GM21529 (cell line): ENCODE measurements at regions not wholly inside any gene's neighbourhood (a gene's known extent, or its start where the extent isn't known, plus 50 kb on each side); places are given as distances from the start of the nearest gene placed in this dataset.

Experiments used
- ATAC-seq: cut with Tn5 transposase; IDR thresholded peaks from one replicate; pipeline ENCODE4 v1.9.1; 2021; ENCODE audit not compliant: unreplicated experiment

GRCh38 chr6:62672989-62673388 lies 387.0 kb upstream of the KHDRBS2 start:
- no peak for ATAC-seq

DNA sequence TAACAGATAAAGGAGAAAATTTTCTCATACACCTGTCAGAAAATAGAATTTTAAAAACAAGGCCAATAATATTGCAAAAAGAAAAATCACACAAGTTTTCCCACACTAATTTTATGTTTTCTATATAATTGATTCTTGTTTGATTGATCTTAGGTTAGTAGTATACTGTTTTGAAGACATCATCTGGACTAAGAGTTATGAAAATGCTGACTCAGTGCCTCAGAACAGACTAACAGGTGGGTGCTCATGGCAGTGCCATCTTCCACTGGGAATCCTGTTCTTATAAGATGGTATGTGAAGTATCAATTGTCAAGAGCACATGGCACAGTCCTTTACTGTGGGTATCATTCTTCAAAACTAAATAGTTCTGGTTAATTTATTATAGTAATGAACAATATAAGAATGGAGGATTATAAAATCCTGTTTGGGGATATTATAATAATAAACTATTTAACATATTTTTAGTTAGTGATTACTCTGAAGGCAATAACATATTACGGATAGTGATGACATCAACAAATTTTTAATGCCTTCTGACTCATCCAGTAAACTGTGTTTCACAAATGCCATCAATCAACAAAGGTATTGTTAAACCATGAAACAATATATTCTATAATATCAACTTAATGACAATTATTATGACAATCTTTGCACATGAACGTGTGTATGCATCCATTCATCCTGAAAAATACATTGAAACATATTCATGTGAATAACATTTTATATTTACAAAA lies 384.6 kb upstream of the KHDRBS2 start:
- no peak for ATAC-seq

- no peak for ATAC-seq
Observed at GRCh38 chr6:62669831-62670230, 383.8 kb upstream of the KHDRBS2 start.

DNA sequence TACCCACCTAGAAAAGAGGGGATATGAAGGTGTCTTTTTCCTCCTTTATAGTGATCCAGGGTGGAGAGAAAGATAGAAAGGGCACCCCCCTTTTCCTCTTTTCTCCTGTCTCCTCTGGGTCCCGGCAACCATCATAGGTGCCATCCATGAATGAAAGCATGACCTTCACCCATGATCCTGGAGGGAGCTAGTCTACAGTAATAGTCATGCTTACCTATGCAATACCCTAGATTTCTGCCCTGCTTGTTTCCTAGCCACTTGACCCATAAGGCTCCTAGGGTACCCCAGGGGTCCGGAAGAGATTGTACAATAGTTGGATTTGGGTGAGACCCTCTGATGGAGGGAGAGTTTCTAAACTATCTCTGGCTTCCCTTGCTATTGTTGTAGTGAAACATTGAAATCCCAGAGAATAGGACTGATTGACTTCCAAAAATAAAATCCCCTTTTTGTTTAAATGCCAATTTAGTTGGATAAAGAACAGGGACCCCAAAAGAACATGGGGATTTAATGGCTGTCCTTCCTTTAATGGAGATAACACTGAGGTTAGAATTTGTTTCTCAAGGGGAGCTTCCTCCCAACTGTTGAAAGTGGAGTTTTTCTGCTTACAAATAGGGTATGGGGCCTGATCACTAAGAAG lies 366.8 kb upstream of the KHDRBS2 start:
- ATAC-seq: no peak

- no peak for ATAC-seq
Observed at GRCh38 chr6:62645274-62645673, 359.2 kb upstream of the KHDRBS2 start.

- no peak for ATAC-seq
Observed at GRCh38 chr6:62640749-62641148, 354.7 kb upstream of the KHDRBS2 start.

GRCh38 chr6:62626661-62627060 lies 340.6 kb upstream of the KHDRBS2 start:
- ATAC-seq: no peak

DNA sequence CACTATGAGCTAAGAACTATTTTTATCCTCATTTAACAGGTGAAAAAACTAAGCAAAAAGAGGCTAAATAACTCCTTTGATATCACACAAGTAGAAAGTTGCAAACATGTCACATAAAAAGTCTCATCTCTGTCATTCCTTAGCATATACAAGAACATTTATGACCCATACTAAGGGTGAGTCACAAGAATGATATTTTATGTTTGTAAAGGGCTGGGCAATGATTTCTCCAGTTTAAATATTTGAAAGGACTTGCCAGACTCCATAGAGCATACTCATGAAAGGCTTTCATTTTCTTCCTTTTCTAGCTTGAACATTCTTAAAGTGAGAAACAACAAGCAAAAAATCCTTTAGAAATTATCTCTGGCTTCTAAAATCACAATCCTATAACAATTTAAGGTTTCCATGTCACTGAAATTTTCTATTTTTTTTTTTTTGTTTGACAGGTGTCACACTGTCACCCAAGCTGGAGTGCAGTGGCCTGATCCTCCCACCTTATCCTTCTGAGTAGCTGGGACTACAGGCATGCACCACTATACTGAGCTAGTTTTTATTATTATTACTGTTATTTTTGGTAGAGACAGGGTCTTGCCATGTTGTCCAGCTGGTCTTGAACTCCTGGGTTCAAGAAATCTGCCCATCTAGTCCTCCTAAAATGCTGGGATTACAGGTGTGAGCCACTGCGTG lies 338.0 kb upstream of the KHDRBS2 start:
- no peak for ATAC-seq

GRCh38 chr6:62615366-62616015 lies 329.5 kb upstream of the KHDRBS2 start:
- no peak for ATAC-seq

GRCh38 chr6:62614442-62614841 lies 328.4 kb upstream of the KHDRBS2 start:
- no peak for ATAC-seq

DNA sequence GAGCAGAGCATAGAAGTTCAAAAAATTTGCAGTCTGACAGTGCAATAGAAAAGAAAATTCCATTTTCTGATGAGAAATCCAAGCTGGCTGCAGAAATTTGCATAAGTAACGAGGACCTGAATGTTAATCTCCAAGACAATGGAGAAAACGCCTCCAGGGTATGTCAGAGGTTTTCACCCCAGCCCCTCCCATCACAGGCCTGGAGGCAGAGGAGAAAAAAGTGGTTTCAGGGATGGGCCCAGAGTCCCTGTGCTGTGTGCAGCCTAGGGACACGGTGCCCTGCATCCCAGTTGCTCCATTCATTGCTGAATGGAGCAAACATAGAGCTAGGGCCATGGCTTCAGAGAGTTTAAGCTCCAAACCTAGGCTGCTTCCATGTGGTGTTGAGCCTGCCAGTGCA lies 327.9 kb upstream of the KHDRBS2 start:
- no peak for ATAC-seq

DNA sequence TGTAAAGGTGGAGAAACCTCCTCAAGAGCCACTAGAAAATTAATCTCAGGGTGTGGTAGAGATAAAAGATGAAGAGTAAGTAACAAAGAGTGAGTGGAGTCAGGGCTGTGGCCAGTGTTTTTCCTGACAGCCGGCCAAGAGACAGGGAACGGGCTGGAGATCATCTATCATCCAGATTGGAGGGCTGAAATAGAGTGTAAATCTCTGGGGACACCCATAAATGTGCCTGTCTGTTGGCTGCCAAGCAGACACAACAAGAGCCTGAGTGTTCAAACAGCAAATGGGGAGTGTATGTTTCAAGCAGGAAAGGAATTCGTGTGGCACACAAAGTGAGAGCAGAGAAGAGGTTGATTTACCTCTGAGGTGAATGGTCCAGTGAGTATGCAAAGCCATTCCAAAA lies 326.4 kb upstream of the KHDRBS2 start:
- ATAC-seq: no peak

- no peak for ATAC-seq
Observed at GRCh38 chr6:62570372-62570771, 284.3 kb upstream of the KHDRBS2 start.

DNA sequence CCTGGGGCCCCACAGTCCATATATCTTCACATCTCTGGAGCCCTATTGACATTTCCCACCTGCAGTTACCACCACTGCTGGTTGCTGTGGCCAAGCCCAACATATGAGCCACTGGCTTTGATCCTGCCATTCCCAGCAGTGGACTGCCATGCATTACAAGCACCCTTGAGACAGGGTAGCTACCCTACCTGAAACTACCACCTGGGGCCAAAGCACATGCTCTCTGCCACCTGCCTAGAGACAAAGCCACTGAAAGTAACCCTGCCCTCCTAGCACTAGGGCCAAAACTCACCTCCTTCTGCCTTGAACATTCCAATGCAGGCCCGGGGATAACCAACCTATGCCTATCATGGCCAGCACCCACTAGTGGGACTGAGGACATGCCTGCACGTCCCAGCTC lies 255.5 kb upstream of the KHDRBS2 start:
- ATAC-seq: no peak

- ATAC-seq: no peak
Observed at GRCh38 chr6:62530985-62531384, 245.0 kb upstream of the KHDRBS2 start.

- no peak for ATAC-seq
Observed at GRCh38 chr6:62528894-62529526, 243.0 kb upstream of the KHDRBS2 start.

- no peak for ATAC-seq
Observed at GRCh38 chr6:62523630-62524029, 237.6 kb upstream of the KHDRBS2 start.

- no peak for ATAC-seq
Observed at GRCh38 chr6:62519574-62519973, 233.5 kb upstream of the KHDRBS2 start.

GRCh38 chr6:62516291-62517141 lies 230.5 kb upstream of the KHDRBS2 start:
- ATAC-seq: no peak

GRCh38 chr6:62492192-62492822 lies 206.3 kb upstream of the KHDRBS2 start:
- no peak for ATAC-seq
